ENCODE measurements at regions not wholly inside any gene's neighbourhood (a gene's known extent, or its start where the extent isn't known, plus 50 kb on each side); places are given as distances from the start of the nearest gene placed in this dataset.

- no peak for TF ChIP-seq CTCF (IDR thresholded peaks at IDR 0.05)
- TF ChIP-seq POLR2A (IDR thresholded peaks at IDR 0.05), result no peak
Measured at GRCh38 chr9:23073136-23073535, 626.5 kb downstream of the DMRTA1 start.
